HTR-8/SVneo (cell line): ENCODE measurements at regions not wholly inside any gene's neighbourhood (a gene's known extent, or its start where the extent isn't known, plus 50 kb on each side); places are given as distances from the start of the nearest gene placed in this dataset.
A peak's percentile ranks its signal among the peaks of the same experiment; 100 is the strongest.

Source experiments
- DNase-seq: peaks from one replicate; pipeline ENCODE4 v3.0.0; 2011; ENCODE audit warnings: low spot score, mixed read lengths; ENCODE audit not compliant: insufficient read length
- FAIRE-seq: peaks from 2 replicates; lab custom pipeline; 2011; peaks lifted over from hg19 to GRCh38; lab: Jason Lieb, UNC

DNA sequence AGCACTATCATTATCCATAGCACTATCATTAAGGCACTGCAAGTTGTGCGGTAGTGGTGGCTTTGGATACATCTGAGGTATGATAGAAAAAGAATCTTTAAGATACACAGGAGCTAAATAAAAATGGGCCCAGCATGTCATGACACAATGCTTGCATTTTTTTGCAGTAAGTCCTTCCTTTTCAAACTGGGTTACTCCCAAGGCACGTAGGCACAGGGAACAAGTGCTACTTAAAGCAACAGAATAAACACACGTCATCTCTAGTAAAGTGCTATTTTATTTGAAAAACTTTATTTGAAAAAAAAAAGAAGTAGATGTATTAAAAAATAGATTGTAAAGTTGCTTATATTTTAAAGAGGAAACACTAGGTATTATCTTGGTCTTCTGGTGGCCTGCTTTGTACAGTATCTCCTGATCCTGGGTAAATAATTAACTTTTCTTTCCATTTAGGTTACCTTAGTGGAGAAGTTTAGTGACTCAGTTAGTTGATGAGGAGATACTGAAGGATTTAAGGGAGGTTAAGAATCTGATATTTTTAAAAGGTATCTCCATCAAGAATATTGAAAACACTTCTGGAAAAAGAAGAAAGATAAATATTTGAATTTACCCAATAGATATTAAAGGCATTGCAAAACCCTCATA, 129.6 kb downstream of the EDN1 start:
- FAIRE-seq (no peak), DNase-seq (no peak)

GRCh38 chr6:12420626-12421025, 130.5 kb downstream of the EDN1 start:
- FAIRE-seq (no peak), DNase-seq (no peak)

DNA sequence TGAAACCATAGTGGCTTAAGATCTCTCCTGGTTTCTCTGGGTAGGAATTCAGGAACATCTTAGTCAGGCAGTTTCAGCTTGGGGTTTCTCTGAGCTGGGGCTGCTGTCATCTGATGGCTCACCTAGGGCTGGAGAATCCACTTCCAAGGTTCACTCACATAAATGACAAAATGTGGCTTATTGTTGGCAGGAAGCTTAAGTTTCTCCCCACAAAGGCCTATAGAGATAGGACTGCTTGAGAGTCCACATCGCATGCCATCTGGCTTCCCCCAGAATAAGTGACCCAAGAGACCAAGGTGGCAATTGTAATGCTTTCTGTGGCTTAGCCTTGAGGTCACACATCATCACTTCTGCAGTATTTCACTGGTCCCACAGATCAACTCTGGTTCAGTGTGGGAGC, 131.4 kb downstream of the EDN1 start:
- DNase-seq (no peak), FAIRE-seq (no peak)

GRCh38 chr6:12422848-12423247, 132.7 kb downstream of the EDN1 start:
- DNase-seq (no peak), FAIRE-seq (no peak)

- FAIRE-seq (no peak), DNase-seq (no peak)
These were observed 133.7 kb downstream of the EDN1 start for GRCh38 chr6:12423832-12424231.

GRCh38 chr6:12426121-12426520, 136.0 kb downstream of the EDN1 start:
- no peak for FAIRE-seq
- DNase-seq: no peak

GRCh38 chr6:12431023-12431422, 140.9 kb downstream of the EDN1 start:
- FAIRE-seq: no peak
- DNase-seq: no peak

DNA sequence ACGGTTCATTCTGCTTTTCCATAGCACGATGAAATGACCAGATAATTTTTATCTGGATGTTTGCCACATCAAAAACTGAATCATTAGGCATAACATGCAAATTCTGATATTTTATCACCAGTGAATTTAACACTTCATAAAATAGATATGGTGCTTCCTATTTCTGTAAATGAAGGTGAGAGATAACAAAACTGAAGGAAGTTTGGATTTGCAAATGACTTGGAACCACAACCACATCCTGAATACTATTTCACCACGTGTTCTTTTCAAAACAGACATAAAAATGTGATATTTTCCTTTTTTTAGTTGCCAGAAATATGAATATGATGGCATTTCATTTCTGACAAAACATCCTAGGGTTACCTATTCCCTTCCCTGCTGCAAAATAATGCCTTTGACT, 146.1 kb downstream of the EDN1 start:
- DNase-seq (no peak), FAIRE-seq (no peak)

GRCh38 chr6:12436683-12437082, 146.5 kb downstream of the EDN1 start:
- no peak for FAIRE-seq
- DNase-seq: no peak

- DNase-seq (no peak), FAIRE-seq (no peak)
These were observed 149.1 kb downstream of the EDN1 start for GRCh38 chr6:12439296-12439695.

- FAIRE-seq (peak; percentile 40), DNase-seq (no peak)
These were observed 150.8 kb downstream of the EDN1 start for GRCh38 chr6:12440981-12441380.

DNA sequence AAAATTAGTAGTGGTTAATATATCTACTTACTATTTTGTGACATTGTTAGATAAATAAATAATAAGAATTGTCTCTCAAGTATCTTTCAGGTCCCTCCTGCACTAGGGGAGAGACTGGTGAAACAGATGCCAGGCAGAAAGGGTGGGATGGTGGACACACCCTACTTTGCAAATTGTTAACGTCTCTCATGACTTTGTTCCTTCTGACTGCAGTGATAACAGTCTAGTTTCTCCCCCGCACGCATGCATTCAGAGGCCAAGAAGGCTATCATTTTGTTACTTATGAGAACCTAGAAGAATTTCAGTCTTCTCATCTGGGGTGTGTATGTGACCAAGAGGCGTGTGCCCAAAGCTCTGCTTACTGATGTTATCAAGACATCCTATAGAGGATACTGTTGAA, 152.3 kb downstream of the EDN1 start:
- FAIRE-seq (no peak), DNase-seq (no peak)

- DNase-seq: no peak
- no peak for FAIRE-seq
These were observed 156.2 kb downstream of the EDN1 start for GRCh38 chr6:12446394-12446793.

DNA sequence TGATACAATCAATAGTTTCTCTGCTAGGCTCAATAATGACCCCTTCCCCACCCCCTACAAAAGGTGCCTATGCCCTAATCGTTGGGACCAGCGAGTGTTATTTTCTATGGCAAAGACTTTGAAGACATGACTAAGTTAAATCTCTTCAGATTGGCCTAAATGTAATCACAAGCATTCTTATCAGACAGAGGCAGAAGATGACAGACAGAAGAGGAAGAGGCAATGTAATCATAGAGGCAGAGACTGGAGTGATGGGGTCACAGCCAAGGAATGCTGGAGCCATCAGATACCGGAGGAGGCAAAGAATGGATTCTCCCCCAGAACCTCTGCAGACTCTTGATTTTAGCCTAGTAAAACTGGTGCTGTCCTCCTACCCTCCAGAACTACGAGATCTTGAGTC, 159.3 kb downstream of the EDN1 start:
- no peak for FAIRE-seq

DNA sequence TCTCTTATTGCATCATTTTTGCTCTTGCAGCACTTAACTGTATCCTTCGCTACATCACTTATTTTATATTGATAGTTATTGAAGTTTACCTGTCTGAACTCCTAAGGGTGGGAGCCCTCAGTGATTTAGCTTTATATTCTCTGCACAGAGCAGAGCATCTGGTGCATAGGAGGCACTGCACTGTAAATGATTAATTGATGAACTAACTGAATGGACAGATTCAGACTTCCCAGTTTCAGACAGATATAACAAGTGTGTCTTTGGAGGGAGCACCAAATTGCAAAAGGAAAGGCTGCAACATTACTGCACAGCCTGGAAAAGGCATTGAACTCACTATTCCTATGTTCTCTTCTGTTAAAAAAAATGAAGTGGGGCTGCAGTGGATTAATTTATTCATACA, 160.3 kb downstream of the EDN1 start:
- no peak for FAIRE-seq
- DNase-seq: no peak

More for the DNA sequence above, 159.3 kb downstream of the EDN1 start:
- no peak for DNase-seq

GRCh38 chr6:12456343-12456742, 166.2 kb downstream of the EDN1 start:
- DNase-seq: no peak
- FAIRE-seq: no peak

GRCh38 chr6:12457094-12457493, 166.9 kb downstream of the EDN1 start:
- no peak for FAIRE-seq
- DNase-seq: no peak

GRCh38 chr6:12458558-12458957, 168.4 kb downstream of the EDN1 start:
- no peak for DNase-seq
- FAIRE-seq: no peak

DNA sequence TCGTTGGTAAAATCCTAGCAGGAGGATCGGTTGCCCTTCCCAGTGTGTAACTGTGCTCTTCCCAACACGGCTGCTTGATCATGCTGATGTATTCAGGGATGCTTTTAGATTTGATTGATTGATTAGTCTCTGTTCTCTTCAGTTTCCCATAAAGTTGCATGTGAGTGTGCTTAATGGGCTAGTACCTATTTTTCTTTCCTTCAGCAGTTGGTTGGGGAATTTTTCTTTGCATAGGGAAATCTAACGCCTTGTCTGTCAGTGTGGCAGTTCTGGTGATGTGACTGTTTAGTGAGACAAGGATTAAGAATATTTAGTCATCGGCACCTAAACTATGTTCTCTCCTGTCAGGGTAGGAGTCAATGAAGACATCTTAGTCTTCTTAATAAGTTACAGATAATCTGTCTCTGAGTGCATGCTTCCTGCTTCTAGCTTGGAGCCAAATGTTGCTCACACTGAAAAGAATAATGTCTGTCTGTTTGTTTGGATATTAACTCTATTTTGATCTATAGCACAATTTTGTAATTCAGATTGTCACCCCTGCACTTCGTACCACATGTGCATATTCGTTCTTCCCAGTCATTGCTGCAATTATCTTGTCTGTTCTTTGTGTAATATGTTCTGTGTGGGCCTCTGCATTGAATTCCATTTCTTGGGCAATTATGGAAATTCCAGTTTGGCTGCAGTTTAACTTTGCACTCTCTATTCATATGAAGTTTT, 169.9 kb downstream of the EDN1 start:
- DNase-seq (no peak), FAIRE-seq (no peak)

DNA sequence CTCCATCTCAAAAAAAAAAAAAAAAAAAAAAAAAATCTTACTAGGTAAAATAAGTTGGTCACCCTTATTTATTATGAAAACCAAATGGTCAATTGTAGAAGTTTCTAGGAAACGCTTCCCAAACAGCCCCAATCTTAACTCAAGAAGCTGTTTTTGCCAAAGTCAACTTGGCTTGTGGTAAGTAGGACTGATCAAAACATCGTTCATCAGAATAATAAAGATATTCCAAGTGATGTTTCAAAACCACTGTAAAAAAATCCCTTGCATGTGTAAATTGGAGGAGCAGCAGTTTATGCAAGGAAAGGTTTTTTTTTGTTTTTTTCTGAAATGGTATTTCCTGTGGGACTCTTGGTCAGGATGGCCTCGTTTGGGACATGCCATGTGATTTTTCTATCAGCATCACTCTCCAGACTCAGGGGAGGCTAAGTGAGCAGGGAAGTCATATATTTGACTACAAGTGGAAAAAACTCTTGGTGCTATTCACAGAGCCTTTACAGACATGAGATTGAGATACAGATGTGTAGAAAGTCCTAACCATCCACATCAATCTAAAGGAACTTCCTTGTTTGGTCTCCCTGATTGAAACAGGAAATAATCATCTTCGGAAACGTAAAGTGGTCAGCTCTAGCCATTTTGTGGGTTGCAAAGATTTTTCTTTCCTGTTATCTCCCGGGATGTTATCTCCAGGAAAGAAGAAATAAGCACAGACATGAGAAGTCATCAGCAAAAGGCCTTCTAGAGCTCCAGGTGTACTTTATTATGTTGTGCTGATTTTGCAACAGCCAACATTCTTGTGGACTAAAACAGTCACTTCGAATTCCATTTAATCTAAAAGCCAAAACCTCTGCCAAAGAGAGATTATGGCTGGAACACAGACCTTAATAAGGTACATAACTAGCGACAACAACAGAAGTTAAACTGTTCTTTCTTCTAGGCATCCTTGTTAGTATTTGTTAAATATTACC, 177.8 kb downstream of the EDN1 start:
- FAIRE-seq: no peak
- DNase-seq: no peak

DNA sequence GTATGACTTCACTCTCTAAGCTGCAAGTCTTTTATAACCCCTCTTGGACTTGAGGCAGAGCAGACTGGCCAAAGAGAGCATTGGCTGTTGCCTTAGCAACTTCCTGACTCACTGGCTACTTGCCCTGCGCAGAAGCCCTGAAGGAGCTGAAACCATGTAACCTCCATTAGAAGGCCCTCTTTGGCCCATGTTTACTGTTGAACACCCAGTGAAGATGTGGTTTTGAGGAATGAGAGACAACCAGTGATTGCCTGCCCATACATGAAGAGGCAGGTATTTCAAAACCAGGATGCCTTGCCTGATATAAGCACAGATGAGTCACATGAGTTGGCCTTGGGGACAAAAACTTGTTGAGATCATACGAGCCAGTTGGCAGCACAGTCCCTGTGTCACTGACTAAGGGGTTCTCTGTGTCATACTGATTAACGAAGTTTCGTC, 182.5 kb downstream of the EDN1 start:
- DNase-seq (no peak), FAIRE-seq (peak; percentile 20)
